UCSD-AML1 (cell line): ENCODE measurements at regions not wholly inside any gene's neighbourhood (a gene's known extent, or its start where the extent isn't known, plus 50 kb on each side); places are given as distances from the start of the nearest gene placed in this dataset.
"Not testable (repeated sequence)": the region's sequence is repeated elsewhere in the genome, so short reads cannot be mapped to it uniquely, and the experiment has no call there.

Source experiments
- DNase-seq: peaks from one replicate; lab custom pipeline; 2025; ENCODE audit not compliant: unreplicated experiment; lab: John Stamatoyannopoulos, UW

DNA sequence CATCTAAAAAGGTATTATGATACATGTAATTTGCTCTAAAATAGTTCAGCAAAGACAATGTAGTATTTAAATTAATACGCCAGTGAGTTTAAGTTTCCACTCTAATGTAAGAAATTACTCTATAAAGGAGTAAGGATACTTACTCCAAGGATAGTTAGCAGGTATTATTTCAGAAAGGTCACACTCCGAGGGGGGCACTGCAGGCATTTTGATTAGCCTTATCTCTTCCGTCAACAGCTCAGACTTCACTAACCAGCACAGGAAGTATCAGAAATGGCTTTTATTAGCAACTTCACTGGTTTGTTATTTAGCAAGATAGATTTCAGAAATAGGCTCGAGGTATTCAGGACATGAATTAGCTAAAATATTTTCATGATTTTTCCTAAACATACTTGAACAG is 127.0 kb downstream of the COX18 start:
- DNase-seq, result no peak

DNA sequence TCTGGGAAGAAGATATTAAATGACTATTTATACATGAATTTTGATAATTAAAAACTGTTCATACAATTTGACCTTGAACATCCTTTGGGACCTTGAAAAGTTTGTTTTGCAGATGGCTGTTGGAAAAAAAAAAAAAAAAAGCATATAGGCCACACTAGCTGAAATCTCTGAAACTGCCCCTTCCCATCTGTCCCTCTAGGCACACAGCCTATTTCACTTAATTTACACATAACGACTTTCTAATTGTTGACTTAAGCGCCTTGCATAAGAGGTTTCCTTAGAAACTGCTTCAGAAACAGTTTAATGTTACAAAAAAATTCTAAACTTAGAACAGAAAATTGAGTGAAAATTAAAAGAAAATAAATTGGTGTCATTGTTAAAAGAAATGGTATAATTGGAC is 131.0 kb downstream of the COX18 start:
- no peak for DNase-seq

GRCh38 chr4:72935462-72935861 is 134.1 kb downstream of the COX18 start:
- no peak for DNase-seq

DNA sequence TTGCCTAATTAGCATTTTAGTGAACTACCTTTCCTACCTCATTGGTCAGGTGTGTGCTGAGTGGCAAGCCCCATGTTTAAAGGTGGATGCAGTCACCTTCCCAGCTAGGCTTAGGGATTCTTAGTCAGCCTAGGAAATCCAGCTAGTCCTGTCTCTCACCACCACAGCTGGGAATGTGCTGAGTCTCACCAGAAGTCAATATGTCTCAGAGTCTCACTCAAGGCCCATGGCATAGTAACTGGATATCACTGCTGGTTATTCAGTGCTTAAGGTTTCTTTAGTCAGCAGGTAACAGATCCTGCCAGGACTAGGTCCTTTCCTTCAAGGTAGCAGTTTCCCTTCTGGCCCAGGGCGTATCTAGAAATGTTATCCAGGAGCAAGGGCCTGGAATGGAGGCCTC is 136.5 kb downstream of the COX18 start:
- DNase-seq, result no peak

- DNase-seq, result no peak
These were observed 138.2 kb downstream of the COX18 start for GRCh38 chr4:72931346-72931745.

DNA sequence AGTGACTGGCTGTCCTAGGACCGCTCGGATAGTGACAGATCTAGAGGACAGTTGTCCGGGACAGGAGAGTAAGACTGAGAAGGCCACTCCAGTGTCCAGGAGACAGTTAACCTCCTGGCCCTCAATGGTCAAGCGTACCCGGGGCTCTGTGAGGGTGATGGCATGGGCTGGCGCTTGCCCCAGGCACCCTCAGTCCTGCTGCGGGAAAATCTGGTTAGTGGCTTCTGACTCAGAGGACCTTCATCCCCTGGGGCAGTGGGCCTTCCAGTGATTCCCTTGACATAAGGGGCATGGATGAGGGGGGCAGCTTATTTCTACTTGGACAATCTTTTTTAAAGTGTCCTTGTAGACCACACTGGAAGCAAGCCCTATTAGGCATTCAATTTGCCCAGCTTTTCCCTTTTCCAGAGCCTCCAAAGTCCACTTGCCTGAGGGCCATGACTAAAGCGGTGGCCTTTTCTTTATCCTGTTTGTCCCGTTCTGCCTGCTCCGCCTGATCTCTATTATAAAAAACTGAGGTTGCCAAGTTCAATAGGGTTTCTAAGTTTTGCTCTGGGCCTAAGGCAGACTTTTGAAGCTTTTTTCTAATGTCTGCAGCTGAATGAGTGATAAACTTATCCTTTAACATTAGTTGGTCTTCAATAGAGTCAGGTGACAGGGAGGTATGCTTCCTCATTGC is 139.8 kb downstream of the COX18 start:
- not testable (repeated sequence) for DNase-seq

DNA sequence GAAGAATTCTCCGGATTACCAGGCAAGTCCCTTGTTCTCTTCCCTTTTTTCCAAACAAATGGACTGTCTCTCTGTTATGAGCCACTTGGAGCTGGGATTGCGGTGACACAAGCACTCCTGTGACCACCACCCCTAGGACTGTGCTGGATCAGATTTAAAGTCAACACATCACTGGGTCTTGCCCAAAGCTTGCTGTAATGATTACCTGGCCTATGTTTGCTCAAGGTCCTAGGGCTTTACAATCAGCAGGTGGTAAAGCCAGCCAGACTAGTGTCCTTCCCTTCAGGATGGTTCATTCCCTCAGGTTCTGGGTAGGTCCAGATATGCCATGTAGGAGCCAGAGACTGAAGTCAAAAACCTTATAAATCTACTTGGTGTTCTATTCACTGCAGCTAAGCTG is 144.7 kb downstream of the COX18 start:
- no peak for DNase-seq

DNA sequence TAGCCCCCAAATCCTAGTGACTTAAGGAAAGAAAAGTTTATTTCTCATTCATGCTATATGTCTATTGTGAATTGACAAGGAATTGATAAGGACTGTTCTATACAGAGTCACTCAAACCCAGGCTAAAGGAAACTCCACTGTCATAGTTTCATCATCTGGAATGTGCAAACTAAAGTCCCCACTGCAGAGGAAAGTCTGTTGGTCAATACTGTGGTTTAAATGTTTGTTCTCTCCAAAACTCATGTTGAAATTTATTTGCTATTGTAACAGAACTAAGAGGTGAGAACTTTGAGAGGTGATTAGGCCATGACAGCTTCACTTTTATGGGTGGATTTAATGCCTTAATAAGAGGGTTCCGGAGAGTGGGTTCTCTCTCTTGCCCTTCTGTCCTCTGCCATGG is 149.6 kb downstream of the COX18 start:
- no peak for DNase-seq

DNA sequence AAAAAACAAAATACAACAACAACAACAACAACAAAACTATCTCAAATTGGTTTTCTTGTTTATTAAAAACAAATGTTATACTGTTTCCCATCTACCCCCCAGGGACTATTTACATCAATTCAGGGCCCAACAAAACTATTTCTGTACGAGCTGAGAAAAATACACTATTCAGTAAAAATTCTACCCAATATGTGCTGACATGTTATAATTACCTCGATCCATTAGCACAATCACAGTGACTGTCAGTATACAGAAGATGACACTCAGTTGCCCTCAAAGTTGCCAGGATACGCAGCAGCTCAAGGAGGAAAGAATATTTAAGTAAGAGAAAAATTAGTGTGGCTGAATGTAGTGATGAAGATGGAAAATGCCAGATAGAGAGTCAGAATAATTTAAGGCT is 150.1 kb downstream of the COX18 start:
- DNase-seq, result no peak

DNA sequence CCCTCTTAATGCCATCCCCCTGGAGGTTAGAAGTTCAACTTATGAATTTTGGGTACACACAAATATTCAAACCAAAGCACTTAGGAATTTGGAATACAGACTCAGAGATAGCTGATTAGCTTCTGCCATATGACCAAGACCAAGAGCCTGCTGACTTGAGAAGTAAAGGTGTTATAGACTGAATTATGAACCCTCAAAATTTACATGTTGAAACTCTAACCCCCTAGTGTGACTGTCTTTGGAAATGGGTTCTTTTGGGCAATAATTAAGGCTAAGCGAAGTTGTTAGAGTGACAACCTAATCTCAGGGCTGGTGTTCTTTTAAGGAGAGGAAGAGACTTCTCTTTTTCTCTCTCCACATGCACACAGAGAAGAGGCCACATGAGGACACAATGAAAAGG is 151.2 kb downstream of the COX18 start:
- no peak for DNase-seq

DNA sequence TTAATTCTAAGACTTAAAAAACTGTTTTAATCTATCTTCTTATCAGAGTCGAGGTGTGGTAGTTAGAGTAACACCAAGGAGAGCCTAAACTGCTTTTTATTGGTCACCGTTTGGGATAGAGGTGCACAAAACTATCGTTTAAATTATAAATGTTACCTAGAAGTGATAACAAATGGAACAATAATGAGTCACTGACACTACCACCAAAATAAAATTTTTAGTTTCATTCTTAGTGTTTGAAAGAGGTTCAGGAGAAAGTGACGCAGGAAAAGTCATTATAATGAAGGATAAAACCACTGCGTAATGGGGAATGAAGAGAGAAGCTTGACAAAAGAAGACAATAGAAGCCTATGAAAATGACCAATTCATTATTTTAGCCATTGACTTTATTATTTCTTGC is 158.2 kb downstream of the COX18 start:
- DNase-seq, result no peak

GRCh38 chr4:72909461-72909860 is 160.1 kb downstream of the COX18 start:
- no peak for DNase-seq

DNA sequence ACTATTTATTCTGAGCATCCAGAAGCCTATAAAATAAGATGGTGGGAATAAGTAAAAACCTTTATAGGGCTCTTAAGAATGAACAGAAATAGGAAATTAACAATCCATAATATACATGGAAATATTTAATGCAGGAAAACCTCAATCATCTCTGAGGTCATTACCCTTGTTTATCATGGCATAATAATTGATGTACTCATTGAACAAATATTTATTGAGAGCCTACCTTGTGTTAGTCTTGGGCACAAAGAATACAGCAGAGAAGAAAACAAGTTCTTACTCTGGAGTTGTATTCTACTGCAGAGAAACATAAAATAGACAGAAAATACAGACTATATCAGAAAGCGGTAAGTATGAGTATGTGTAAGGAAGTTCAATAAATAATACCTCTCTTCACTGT is 167.2 kb downstream of the COX18 start:
- no peak for DNase-seq

DNA sequence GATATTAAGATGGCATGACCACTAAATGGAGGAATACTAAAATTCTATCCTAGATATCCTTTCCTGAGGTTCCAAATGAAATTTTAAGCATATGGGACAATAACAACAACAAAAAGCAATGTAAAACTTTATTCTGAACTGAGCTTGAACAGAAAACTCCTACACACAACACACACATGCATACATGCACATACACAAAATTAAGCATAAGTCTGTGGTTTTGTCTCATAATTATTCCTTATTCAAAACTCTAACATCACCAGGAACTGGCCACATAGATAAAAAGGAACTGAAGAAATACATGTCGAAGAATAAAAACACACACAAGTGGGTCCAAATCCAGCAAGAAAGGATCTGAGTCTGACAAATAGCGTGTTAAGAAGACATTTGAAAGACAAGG is 168.0 kb downstream of the COX18 start:
- no peak for DNase-seq

GRCh38 chr4:72900952-72901351 is 168.6 kb downstream of the COX18 start:
- DNase-seq, result no peak

GRCh38 chr4:72899621-72900020 is 169.9 kb downstream of the COX18 start:
- DNase-seq, result no peak

DNA sequence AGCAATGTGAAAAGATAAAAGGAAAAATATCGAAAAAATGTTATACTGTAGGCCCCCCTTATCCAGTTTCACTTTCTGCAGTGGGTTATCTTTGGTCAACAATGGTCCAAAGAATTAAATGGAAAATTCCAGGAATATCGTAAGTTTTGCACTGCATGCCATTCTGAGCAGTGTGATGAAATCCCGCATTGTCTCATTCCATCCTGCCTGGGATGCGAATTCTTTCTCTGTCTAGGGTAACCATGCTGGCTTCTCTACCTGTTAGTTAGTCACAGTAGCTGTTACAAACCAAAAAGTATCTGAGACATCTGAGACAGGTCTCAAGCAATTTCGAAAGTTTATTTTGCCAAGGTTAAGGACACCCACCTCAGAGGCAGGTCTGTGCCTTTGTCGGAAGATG is 170.3 kb downstream of the COX18 start:
- no peak for DNase-seq

- DNase-seq, result no peak
These were observed 173.0 kb downstream of the COX18 start for GRCh38 chr4:72896515-72896914.

GRCh38 chr4:72895408-72895807 is 174.1 kb downstream of the COX18 start:
- no peak for DNase-seq

DNA sequence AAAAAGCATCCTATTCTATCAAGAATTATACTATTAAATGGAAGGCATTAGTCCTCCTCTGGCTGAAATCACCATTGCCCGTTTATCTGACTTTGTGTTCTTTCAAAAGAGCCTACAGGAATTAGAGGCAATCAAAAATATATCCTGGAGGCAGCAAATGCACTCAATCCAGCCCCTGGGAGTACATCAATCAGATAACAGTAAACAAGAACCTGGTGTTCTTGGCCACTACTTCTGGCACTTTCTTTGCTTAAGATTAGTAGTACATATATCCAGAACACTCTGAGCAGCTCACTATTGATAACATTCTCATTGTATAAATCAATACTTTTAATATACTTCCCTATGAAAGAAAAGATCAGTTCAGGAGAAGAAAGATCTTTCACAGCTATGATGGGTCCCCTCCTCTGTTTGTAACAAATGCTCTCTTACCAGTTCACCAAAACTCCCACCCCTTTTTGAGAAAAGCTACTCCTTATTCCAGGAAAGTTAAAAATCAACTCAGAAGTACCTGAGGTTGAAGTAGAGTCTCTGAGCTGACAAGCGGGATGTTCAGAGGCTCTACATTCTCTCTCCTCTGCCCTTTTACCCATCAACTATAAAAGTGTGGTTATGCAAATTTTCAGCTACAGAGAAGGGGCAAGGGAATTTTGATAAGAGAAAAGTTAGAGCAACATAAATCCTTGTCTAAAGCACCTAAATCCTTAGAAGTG is 176.0 kb downstream of the COX18 start:
- DNase-seq, result no peak

- no peak for DNase-seq
These were observed 181.2 kb downstream of the COX18 start for GRCh38 chr4:72888331-72888730.

DNA sequence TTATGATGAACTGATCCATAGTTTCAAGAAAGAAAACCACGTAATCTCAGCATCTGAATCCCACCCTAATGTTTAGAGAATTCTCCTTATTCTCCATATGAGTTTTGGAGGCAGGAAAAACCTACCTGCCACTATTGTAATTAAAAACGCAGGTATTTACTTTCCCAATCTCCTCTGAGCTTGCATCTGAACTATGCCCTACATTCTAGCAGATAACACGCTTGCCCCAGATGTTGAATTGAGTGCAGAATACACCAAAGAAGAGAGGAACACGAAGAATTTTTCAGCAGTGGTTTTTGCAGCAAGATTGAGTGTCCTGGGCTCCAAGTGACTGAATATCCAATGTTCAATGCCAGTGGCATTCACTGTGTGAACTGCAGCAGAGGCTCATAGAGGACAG is 182.4 kb downstream of the COX18 start:
- no peak for DNase-seq

- DNase-seq, result no peak
These were observed 182.9 kb downstream of the COX18 start for GRCh38 chr4:72886602-72887001.
